Globus pallidus (tissue), 1 donor: ENCODE measurements at regions not wholly inside any gene's neighbourhood (a gene's known extent, or its start where the extent isn't known, plus 50 kb on each side); places are given as distances from the start of the nearest gene placed in this dataset.
"Not testable (repeated sequence)": the region's sequence is repeated elsewhere in the genome, so short reads cannot be mapped to it uniquely, and the experiment has no call there.

Source experiments
- DNase-seq: peaks from one replicate; pipeline ENCODE4 v3.0.0-alpha.2; 2015; ENCODE audit warnings: low spot score

- no peak for DNase-seq
Observed at GRCh38 chr12:90209029-90209428, 500.4 kb upstream of the ATP2B1 start.

- not testable (repeated sequence) for DNase-seq
Observed at GRCh38 chr12:90208379-90208778, 499.7 kb upstream of the ATP2B1 start.

- DNase-seq: no peak
Observed at GRCh38 chr12:90207799-90208198, 499.2 kb upstream of the ATP2B1 start.

- DNase-seq: no peak
Observed at GRCh38 chr12:90205165-90205564, 496.5 kb upstream of the ATP2B1 start.

GRCh38 chr12:90203556-90203955 lies 494.9 kb upstream of the ATP2B1 start:
- no peak for DNase-seq

GRCh38 chr12:90199006-90199405 lies 490.4 kb upstream of the ATP2B1 start:
- no peak for DNase-seq

- DNase-seq: no peak
Observed at GRCh38 chr12:90193500-90193899, 484.9 kb upstream of the ATP2B1 start.

GRCh38 chr12:90188857-90189256 lies 480.2 kb upstream of the ATP2B1 start:
- DNase-seq: no peak

- no peak for DNase-seq
Observed at GRCh38 chr12:90183201-90183600, 474.6 kb upstream of the ATP2B1 start.

GRCh38 chr12:90181216-90181615 lies 472.6 kb upstream of the ATP2B1 start:
- DNase-seq: no peak

- DNase-seq: no peak
Observed at GRCh38 chr12:90174956-90175355, 466.3 kb upstream of the ATP2B1 start.

- no peak for DNase-seq
Observed at GRCh38 chr12:90174198-90174510, 465.5 kb upstream of the ATP2B1 start.

- no peak for DNase-seq
Observed at GRCh38 chr12:90173499-90174197, 465.0 kb upstream of the ATP2B1 start.

GRCh38 chr12:90172524-90172923 lies 463.9 kb upstream of the ATP2B1 start:
- DNase-seq: no peak

GRCh38 chr12:90170740-90171139 lies 462.1 kb upstream of the ATP2B1 start:
- DNase-seq: no peak

GRCh38 chr12:90167518-90168208 lies 459.0 kb upstream of the ATP2B1 start:
- DNase-seq: no peak

- no peak for DNase-seq
Observed at GRCh38 chr12:90166671-90167070, 458.0 kb upstream of the ATP2B1 start.

GRCh38 chr12:90166012-90166411 lies 457.4 kb upstream of the ATP2B1 start:
- no peak for DNase-seq

GRCh38 chr12:90163975-90164374 lies 455.3 kb upstream of the ATP2B1 start:
- DNase-seq: no peak

GRCh38 chr12:90153827-90154226 lies 445.2 kb upstream of the ATP2B1 start:
- DNase-seq: no peak

- DNase-seq: no peak
Observed at GRCh38 chr12:90152897-90153624, 444.4 kb upstream of the ATP2B1 start.

GRCh38 chr12:90151491-90152015 lies 442.9 kb upstream of the ATP2B1 start:
- no peak for DNase-seq

GRCh38 chr12:90149453-90149852 lies 440.8 kb upstream of the ATP2B1 start:
- no peak for DNase-seq
